Neural cell (in vitro differentiated cells): ENCODE measurements at regions not wholly inside any gene's neighbourhood (a gene's known extent, or its start where the extent isn't known, plus 50 kb on each side); places are given as distances from the start of the nearest gene placed in this dataset.

Source experiments
- H2AFZ ChIP-seq: fragments of 200-600, 300-800 bp; sonication (generic), shearing (Covaris generic); 2 replicates; pipeline ENCODE4 v1.6.0; 2014; ENCODE audit warnings: low read depth, mild to moderate bottlenecking, antibody characterized with exemption, low read length, moderate library complexity
- H3F3A ChIP-seq: fragments of 200-600 bp; shearing (Covaris generic); 2 replicates; pipeline ENCODE4 v1.6.1; 2016; ENCODE audit warnings: mild to moderate bottlenecking, moderate library complexity, mixed read lengths, antibody characterized with exemption, low read length; ENCODE audit not compliant: insufficient read depth, poor library complexity, severe bottlenecking
- H3K27ac ChIP-seq: fragments of 200-600, 300-800 bp; sonication (generic), shearing (Covaris generic); 2 replicates; pipeline ENCODE4 v1.5.1; 2014; ENCODE audit warnings: mild to moderate bottlenecking, low read length, moderate library complexity
- H3K27me3 ChIP-seq: fragments of 300-800, 200-600 bp; sonication (generic), shearing (Covaris generic); 2 replicates; pipeline ENCODE4 v1.6.0; 2014; ENCODE audit warnings: mild to moderate bottlenecking, low read depth, low read length, moderate library complexity; ENCODE audit not compliant: insufficient read depth
- H3K36me3 ChIP-seq: fragments of 300-800, 200-600 bp; sonication (generic), shearing (Covaris generic); 2 replicates; pipeline ENCODE4 v1.5.1; 2014; ENCODE audit warnings: mild to moderate bottlenecking, antibody characterized with exemption, low read length, moderate library complexity; ENCODE audit not compliant: insufficient read depth
- H3K4me2 ChIP-seq: fragments of 300-800, 200-600 bp; sonication (generic), shearing (Covaris generic); 2 replicates; pipeline ENCODE4 v1.6.0; 2014; ENCODE audit warnings: mild to moderate bottlenecking, low read length
- H3K4me3 ChIP-seq: fragments of 300-800, 200-600 bp; sonication (generic), shearing (Covaris generic); 2 replicates; pipeline ENCODE4 v1.5.1; 2014; ENCODE audit warnings: mild to moderate bottlenecking, low read length, moderate library complexity
- H3K79me2 ChIP-seq: fragments of 200-600 bp; shearing (Covaris generic); replicated peaks from 2 replicates; pipeline ENCODE4 v1.6.0; 2014; ENCODE audit warnings: mild to moderate bottlenecking, low read length, moderate library complexity; ENCODE audit not compliant: insufficient read depth
- H3K9ac ChIP-seq: fragments of 300-800, 200-600 bp; sonication (generic), shearing (Covaris generic); 2 replicates; pipeline ENCODE4 v1.6.1; 2016; ENCODE audit warnings: mild to moderate bottlenecking, low read length, mixed read lengths
- H3K9me2 ChIP-seq: fragments of 200-600 bp; shearing (Covaris generic); 2 replicates; pipeline ENCODE4 v1.6.1; 2016; ENCODE audit warnings: mild to moderate bottlenecking, low read length, mixed read lengths; ENCODE audit not compliant: insufficient read depth
- H3K9me3 ChIP-seq: fragments of 200-600, 300-800 bp; sonication (generic), shearing (Covaris generic); 2 replicates; pipeline ENCODE4 v1.6.1; 2016; ENCODE audit warnings: mild to moderate bottlenecking, mixed run types, low read length, moderate library complexity, mixed read lengths
- H4K20me1 ChIP-seq: fragments of 200-600 bp; shearing (Covaris generic); 2 replicates; pipeline ENCODE4 v1.6.1; 2016; ENCODE audit warnings: mild to moderate bottlenecking, mixed run types; ENCODE audit not compliant: insufficient read depth
- EP300 ChIP-seq: fragments of 450-650 bp; conservative IDR thresholded peaks from 2 replicates; pipeline ENCODE4 v1.6.1; 2014; ENCODE audit warnings: antibody characterized with exemption, mild to moderate bottlenecking, moderate library complexity; ENCODE audit not compliant: poor library complexity, severe bottlenecking
- EZH2 ChIP-seq: fragments of 200-600, 300-800 bp; shearing (Covaris generic), sonication (generic); IDR thresholded peaks from 2 replicates; pipeline ENCODE4 v1.6.1; 2014; ENCODE audit warnings: antibody characterized with exemption, low read length, borderline replicate concordance, mild to moderate bottlenecking; ENCODE audit not compliant: insufficient read depth, poor library complexity, severe bottlenecking
- MXI1 ChIP-seq: fragments of 450-650 bp; conservative IDR thresholded peaks from 2 replicates; pipeline ENCODE4 v1.6.1; 2014; ENCODE audit warnings: antibody characterized with exemption, mild to moderate bottlenecking; ENCODE audit not compliant: poor library complexity, severe bottlenecking
- POLR2AphosphoS5 ChIP-seq: IDR thresholded peaks from 2 replicates; pipeline ENCODE4 v1.6.1; 2012
- RAD21 ChIP-seq: fragments of 450-650 bp; conservative IDR thresholded peaks from 2 replicates; pipeline ENCODE4 v1.6.1; 2014; ENCODE audit warnings: antibody characterized with exemption, mild to moderate bottlenecking, moderate library complexity
- SMC3 ChIP-seq: fragments of 450-650 bp; conservative IDR thresholded peaks from 2 replicates; pipeline ENCODE4 v1.6.1; 2014; ENCODE audit warnings: antibody characterized with exemption, mild to moderate bottlenecking, moderate library complexity; ENCODE audit not compliant: poor library complexity
- TAF1 ChIP-seq: IDR thresholded peaks from 2 replicates; pipeline ENCODE4 v1.6.1; 2012; ENCODE audit warnings: low read depth
- TF ChIP-seq, protein P1 (sequence below): IDR thresholded peaks from 2 replicates; pipeline ENCODE4 v1.6.1; 2012; ENCODE audit warnings: borderline replicate concordance
- TF ChIP-seq, protein P2 (sequence below): fragments of 450-650 bp; IDR thresholded peaks from 2 replicates; pipeline ENCODE4 v1.5.1; 2014; ENCODE audit warnings: antibody characterized with exemption, mild to moderate bottlenecking, moderate library complexity; ENCODE audit not compliant: poor library complexity, severe bottlenecking

DNA sequence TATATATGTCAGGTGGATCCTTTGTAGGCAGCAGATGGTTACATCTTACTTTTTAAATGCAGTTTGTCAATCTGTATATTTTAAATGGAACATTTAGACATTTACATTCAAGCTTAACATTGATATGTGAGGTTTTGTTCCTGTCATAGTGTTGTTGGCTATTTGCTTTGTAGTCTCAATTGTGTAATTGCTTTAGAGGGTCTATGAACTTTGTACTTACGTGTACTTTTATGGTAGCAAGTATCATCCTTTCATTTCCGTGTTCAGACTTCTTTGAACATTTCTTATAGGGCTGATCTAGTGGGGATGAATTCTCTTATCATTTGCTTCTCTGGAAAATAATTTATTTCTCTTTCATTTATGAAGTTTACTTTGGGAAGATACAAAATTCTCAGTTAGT, 656.0 kb downstream of the OTOL1 start:
- no peak overlapping the region for H2AFZ ChIP-seq
- no peak overlapping the region for H3K27ac ChIP-seq
- H3K9me3 ChIP-seq, result no peaks in the 10 kb centered on the region
- H3K36me3 ChIP-seq, result no peaks in the 10 kb centered on the region
- H3K79me2 ChIP-seq, result no peaks in the 10 kb centered on the region
- no peaks in the 10 kb centered on the region for H3K27me3 ChIP-seq
- H3K4me2 ChIP-seq, result no peak overlapping the region
- H4K20me1 ChIP-seq, result no peaks in the 10 kb centered on the region
- no peak overlapping the region for H3K9ac ChIP-seq
- no peak overlapping the region for H3K4me3 ChIP-seq
- TF ChIP-seq, protein P1, sequence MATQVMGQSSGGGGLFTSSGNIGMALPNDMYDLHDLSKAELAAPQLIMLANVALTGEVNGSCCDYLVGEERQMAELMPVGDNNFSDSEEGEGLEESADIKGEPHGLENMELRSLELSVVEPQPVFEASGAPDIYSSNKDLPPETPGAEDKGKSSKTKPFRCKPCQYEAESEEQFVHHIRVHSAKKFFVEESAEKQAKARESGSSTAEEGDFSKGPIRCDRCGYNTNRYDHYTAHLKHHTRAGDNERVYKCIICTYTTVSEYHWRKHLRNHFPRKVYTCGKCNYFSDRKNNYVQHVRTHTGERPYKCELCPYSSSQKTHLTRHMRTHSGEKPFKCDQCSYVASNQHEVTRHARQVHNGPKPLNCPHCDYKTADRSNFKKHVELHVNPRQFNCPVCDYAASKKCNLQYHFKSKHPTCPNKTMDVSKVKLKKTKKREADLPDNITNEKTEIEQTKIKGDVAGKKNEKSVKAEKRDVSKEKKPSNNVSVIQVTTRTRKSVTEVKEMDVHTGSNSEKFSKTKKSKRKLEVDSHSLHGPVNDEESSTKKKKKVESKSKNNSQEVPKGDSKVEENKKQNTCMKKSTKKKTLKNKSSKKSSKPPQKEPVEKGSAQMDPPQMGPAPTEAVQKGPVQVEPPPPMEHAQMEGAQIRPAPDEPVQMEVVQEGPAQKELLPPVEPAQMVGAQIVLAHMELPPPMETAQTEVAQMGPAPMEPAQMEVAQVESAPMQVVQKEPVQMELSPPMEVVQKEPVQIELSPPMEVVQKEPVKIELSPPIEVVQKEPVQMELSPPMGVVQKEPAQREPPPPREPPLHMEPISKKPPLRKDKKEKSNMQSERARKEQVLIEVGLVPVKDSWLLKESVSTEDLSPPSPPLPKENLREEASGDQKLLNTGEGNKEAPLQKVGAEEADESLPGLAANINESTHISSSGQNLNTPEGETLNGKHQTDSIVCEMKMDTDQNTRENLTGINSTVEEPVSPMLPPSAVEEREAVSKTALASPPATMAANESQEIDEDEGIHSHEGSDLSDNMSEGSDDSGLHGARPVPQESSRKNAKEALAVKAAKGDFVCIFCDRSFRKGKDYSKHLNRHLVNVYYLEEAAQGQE, result no peak
- TF ChIP-seq MXI1, result no peak
- TF ChIP-seq POLR2AphosphoS5, result no peak
- no peak for TF ChIP-seq RAD21
- TF ChIP-seq, protein P2, sequence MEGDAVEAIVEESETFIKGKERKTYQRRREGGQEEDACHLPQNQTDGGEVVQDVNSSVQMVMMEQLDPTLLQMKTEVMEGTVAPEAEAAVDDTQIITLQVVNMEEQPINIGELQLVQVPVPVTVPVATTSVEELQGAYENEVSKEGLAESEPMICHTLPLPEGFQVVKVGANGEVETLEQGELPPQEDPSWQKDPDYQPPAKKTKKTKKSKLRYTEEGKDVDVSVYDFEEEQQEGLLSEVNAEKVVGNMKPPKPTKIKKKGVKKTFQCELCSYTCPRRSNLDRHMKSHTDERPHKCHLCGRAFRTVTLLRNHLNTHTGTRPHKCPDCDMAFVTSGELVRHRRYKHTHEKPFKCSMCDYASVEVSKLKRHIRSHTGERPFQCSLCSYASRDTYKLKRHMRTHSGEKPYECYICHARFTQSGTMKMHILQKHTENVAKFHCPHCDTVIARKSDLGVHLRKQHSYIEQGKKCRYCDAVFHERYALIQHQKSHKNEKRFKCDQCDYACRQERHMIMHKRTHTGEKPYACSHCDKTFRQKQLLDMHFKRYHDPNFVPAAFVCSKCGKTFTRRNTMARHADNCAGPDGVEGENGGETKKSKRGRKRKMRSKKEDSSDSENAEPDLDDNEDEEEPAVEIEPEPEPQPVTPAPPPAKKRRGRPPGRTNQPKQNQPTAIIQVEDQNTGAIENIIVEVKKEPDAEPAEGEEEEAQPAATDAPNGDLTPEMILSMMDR, result no peak
- TF ChIP-seq EZH2, result no peak
- no peak for TF ChIP-seq SMC3
- no peak for TF ChIP-seq EP300
- no peak for TF ChIP-seq TAF1
- H3F3A ChIP-seq, result no peaks in the 10 kb centered on the region
- no peaks in the 10 kb centered on the region for H3K9me2 ChIP-seq

DNA sequence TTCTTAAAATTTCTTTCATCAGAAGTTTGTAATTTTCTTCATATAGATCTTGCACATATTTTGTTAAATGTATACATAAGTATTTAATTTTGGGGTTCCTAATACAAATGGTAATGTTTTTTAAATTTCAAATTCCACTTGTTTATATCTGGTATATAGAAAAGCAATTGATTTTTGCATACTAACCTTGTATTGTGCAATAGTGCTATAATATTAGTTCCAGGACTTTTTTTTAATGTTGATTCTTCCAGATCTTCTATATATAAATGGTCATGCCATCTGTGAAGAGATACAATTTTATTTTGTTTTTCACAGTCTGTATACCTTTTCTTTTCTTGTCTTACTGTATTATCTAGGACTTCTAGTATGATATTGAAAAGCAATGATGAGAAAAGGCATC, 665.0 kb downstream of the OTOL1 start:
- H4K20me1 ChIP-seq, result no peaks in the 10 kb centered on the region
- no peaks in the 10 kb centered on the region for H3K36me3 ChIP-seq
- no peak overlapping the region for H3K4me2 ChIP-seq
- TF ChIP-seq RAD21 (no peak), EZH2 (no peak)
- no peaks in the 10 kb centered on the region for H3F3A ChIP-seq
- no peak overlapping the region for H3K27ac ChIP-seq
- no peaks in the 10 kb centered on the region for H3K9me3 ChIP-seq
- H3K4me3 ChIP-seq, result no peak overlapping the region
- H2AFZ ChIP-seq, result no peak overlapping the region
- H3K9me2 ChIP-seq, result no peaks in the 10 kb centered on the region
- no peaks in the 10 kb centered on the region for H3K79me2 ChIP-seq
- no peaks in the 10 kb centered on the region for H3K27me3 ChIP-seq
- H3K9ac ChIP-seq, result no peak overlapping the region

DNA sequence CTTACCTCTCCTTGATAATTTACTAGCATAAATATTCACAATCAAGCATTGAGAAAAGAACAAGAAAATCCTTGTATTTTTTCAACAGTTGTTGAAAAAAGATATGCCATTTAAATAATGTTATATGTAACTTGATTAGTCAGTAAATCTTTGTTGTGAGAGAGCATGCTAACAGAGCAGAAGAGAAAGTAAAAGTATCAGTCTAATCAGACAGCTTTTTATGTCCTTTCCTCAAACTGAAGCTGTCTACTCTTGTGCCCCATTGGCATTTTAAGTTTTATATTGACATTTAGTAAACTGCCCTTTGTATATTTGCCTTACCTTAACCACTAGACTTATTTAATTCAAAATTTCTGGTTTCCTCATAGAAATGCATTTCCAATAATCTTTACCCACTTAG, 668.7 kb downstream of the OTOL1 start:
- no peak overlapping the region for H2AFZ ChIP-seq

More for the DNA sequence above, 668.7 kb downstream of the OTOL1 start:
- H3K4me3 ChIP-seq, result no peak overlapping the region
- no peaks in the 10 kb centered on the region for H3K9me2 ChIP-seq
- H3K9me3 ChIP-seq, result no peaks in the 10 kb centered on the region
- no peaks in the 10 kb centered on the region for H3F3A ChIP-seq
- TF ChIP-seq TAF1, result no peak
- TF ChIP-seq SMC3, result no peak
- no peak for TF ChIP-seq EZH2
- no peak for TF ChIP-seq POLR2AphosphoS5
- TF ChIP-seq RAD21, result no peak
- no peak for TF ChIP-seq EP300
- no peak for TF ChIP-seq MXI1
- TF ChIP-seq, protein P2, result no peak
- TF ChIP-seq, protein P1, result no peak
- H3K9ac ChIP-seq, result no peak overlapping the region
- H3K27me3 ChIP-seq, result no peaks in the 10 kb centered on the region
- H4K20me1 ChIP-seq, result no peaks in the 10 kb centered on the region
- H3K4me2 ChIP-seq, result no peak overlapping the region
- no peak overlapping the region for H3K27ac ChIP-seq
- H3K79me2 ChIP-seq, result no peaks in the 10 kb centered on the region
- H3K36me3 ChIP-seq, result no peaks in the 10 kb centered on the region
